A172 (cell line): ENCODE measurements at regions not wholly inside any gene's neighbourhood (a gene's known extent, or its start where the extent isn't known, plus 50 kb on each side); places are given as distances from the start of the nearest gene placed in this dataset.
A peak's percentile ranks its signal among the peaks of the same experiment; 100 is the strongest.

Experiments
- DNase-seq: peaks from one replicate; pipeline ENCODE4 v3.0.0-alpha.2; 2015; ENCODE audit warnings: low spot score

DNA sequence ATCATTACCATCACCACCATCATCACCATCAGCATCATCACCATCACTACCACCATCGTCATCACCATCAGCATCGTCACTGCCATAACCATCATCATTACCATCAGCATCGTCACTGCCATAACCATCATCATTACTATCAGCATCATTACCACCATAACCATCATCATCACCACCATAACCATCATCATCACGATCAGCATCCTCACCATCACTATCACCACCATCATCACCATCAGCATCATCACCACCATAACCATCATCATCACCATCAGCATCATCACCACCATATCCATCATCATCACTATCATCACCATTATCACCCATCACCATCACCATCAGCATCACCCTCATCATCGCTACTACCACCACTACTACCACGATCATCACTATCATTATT is 493.9 kb upstream of the TBX3 start:
- DNase-seq, result no peak

DNA sequence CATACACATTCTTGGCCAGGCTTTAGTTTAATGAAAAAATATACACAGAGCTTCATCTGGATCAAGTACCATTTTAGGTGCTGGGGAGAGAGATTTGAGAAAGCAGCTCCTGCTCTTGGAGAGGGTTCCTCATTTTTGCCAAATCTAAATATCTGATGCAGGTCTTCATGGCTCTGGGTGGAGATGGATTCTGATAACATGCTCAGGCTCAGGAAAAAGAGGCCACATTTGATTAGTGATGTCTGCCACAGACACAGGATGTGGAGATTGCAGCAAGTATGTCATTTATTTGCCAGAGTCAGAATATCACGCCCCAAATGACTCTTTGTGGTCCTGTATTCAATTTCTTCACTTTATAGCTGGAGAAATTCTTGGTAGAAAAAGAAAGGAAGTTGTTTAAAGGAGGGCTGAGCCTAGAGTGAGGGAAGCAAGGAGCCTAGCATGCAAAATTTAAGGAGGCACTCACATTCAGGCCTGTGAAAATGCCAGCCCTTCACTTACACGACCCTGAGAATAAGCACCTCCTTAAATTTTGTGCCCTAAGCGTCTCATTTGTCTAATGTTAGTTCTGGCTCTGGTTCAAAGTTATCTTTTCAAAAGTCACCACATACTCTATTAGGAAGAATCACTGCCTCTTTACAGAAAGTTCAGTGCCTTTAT is 492.9 kb upstream of the TBX3 start:
- DNase-seq, result no peak

DNA sequence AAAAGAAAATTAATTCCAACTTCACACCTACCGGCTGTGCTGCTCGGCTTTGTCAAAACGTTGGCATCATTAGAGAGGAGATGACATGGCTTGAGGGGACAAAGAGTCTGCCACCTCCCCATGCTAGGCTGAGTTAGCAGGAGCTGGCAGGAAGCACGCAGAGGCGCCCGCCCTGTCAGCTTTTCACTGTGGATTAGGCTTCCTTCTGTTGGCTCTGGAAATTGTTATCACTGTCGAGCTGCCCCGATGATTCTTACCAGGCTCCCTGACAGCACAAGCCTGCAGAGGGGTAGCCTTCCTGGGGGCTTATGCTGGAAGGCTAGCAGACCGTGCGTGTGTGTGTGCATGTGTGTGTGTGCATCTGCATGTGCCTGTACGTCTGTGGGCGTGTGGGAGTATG is 490.9 kb upstream of the TBX3 start:
- DNase-seq, result no peak

DNA sequence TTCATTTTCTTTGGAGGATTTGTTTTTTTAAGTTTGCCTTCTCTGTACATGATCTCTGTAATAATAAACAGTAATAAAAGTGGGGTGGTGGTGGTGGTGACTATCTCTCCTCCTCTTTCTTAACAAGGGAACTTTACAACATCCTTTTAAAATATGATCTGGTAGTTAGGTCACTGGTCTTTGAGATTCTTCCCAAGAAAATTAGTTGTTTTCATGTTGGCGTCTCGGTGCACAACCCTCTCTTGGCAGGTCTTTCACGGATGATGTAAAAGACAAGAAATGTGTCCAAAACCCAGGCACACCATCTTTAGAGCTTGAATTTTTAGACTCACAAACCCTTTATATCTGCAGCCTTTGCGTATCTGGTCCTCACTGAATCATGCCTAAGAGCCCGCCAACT is 488.5 kb upstream of the TBX3 start:
- no peak for DNase-seq

DNA sequence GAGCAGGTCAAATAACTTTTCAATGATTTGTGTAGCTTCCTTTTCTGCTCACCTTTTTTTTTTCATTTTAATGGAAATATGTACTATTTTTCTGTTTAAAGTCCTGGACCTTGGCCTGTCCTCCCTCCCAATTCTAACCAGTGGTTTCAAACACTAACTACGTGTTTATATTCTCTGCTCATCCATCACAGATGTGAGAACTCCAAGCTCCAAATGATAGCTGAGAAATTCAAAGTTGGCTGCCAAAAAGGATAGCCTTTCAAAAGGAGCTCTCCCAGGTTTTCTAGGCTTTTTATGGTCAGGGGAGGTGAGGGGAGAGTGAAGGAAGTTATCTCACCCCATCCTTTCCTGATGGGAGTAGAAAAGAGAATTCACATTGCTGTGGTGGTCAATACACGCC is 486.0 kb upstream of the TBX3 start:
- no peak for DNase-seq

DNA sequence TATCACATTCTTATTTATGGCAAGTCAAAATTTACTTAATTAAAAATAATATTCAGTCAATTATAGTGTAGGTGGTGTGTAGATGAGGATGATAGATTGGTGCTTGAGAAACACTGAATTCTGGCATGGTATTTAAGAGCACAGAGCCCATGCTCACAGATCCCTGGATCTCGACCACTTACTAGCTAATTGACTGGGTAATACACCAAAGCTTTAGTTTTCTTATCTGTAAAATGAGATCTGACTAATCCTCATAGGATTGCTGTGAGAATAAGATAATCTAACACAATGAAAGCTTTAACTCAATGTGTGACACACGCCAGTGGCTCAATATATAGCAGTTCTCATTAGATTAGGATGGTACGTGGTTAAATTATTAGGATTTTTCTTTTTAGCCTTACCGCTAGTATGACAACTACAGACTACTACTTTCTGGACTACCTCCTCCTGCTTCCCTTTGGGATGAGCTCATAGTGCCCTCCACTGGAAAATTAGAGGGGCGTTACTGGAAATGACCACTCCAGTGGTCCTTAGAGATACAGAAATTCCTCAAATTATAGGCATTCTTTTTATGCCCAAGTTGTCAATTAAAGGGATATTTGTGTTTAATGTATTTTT is 482.8 kb upstream of the TBX3 start:
- DNase-seq, result peak; percentile 8

DNA sequence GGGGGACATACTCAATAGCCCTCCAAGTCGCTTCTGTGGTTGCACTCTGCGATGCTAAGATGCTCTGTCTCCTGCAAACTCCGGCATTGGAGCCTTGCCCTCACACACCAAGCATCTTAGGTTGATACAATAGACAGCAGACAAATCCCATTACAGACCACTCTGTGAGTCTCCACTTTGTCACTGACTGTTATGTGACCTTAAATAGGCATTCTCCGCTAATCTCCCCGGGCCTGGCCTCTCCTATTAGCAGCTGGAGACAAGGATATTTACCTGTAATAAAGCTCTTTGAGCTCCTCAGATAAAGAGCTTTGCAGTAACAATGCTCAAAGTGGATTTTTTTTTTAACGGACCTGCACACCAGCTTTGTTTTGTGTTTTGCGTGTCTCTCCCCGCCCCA is 479.7 kb upstream of the TBX3 start:
- no peak for DNase-seq

DNA sequence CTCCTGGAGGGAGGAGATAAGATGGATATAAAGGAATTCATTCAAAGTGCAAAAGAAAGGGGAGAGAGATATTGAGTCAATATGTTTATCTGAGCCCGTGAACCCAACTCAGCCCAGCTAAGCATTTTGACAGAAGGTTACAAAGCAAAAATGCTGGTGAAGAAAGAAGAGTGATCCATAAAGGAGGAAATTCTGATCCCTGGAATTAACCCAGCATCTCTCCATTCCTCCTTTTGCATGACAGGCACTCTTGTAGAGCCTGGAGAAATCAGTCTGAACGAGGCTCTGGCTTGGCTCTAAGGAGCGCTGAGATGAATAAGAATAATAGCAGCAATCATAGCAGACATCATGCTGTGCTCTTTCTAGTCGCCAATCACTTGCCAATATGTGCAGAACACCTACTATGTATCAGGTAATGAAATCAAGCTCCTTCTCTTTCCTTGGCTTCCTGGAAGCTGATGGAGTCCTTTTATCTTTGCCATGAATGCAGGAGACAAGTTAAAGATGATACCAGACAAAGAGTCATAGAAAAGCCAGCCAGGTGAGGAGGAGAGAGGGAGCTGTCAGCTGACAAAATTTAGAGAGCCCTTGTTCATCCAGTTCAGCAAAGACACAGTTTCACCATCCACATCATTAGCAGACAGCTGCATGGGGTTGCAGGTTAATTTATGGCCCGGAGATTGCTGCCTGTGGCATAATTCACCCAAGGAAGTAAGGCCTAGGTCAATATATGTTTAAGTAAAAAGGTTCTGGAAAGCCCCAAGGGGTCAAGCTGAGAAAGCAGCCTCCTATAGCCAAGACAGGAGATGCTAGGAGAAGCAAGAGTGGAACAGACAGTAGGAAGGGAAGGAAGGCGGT is 476.5 kb upstream of the TBX3 start:
- DNase-seq, result no peak

DNA sequence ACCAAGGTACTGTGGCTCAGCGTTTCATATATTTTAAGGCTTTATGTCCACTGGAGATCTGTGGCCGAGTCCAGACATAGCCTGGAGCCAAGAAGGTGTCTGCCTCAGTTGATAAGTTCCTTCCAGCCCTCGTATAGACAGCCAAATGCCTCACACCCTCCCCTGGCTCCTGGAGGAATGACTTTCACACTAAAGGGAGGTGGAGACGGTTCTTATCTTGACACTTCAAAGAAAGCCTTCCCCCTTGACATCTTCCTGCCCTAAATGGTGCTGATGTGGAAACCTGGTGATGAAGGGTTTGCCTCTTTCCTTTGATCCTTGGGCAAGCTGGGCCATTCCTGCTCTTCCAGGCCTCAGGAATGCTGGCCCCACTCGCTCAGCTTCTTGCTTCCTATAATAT is 474.8 kb upstream of the TBX3 start:
- no peak for DNase-seq

DNA sequence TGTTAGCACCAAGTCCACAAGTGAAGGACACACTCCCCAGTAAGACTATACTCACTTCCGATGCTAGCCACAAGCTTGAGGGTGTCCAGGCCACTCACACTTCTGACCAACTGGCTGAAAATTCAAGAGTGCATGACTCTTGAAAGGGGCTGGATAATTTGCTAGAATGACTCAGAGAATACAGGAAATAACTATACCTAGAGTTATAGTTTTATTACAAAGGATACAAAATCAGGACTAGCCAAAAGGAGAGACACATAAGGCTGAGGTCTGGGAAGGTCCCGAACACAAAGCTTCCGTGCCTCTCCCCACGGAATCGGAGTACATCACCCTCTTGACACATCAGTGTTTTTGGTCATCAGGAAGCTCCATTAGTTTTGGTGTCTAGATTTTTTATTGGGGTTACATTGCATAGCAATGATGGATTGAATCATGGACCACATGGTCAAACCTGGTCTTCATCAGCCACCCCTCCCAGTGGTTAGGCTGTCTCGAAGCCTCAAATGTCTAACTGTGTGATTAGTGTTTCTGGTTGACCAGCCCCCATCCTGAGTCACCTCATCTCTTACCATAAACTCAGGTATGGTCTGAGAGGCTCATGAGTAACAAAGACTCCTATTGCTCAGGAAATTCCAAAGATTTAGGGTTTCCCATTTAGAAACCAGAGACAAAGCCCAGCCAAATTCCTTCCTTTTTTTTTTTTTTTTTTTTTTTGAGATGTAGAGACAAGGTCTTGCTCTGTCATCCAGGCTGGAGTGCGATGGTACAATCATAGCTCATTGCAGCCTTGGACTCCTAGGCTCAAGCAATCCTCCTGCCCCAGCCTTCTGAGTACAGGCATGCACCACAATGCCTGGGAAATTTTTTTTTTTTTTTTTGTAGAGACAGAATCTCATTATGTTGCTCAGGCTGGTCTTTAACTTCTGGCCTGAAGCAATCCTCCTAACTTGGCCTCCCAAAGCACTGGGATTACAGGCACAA is 472.0 kb upstream of the TBX3 start:
- DNase-seq, result peak; percentile 98

DNA sequence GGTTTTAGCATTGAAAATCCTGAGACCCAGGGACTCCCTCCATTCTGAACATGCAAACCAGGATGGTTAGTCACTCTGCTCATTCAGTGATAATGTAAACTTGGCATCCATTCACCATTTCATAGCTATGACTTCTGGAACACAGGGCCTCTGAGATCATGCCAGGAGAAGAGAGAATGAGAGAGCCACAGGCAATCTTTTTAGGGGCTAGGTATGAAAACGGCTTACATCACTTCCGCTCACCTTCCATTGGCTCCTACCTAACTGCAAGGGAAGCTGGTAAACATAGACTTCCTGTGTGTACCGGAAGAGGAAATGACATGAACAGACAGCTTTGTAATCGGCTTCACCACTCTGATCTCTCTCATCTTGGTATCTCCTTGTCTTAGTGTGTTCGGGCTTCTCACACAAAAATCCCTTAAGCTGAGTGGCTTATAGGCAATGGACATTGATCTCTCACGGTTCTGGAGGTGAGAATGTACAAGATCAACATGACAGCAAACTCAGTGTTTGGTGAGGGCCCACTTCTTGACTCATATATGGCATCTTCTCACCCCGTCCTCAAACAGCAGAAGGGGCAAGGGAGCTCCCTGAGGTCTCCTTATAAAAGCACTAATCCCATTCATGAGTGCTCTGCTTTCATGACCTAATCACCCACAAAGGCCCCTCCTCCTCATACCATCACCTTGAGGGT is 465.9 kb upstream of the TBX3 start:
- peak; percentile 31 for DNase-seq

DNA sequence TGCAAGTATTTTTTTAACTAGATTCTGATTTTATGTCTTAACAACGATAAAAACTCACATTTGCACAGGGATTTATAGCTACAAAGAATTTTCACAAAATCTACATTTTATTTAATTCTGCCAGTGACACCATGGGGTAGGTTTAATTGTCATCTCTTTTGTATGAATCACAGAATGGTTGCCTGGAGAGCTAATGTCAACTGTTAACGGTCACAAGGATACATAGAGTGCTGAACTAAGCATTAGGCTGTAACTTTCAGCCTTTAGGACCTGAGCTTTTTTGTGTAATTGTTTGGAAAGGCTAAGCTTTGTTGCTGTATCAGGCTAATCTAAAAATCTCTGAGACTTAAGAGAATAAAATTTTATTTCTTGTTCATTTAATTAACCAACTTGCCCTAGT is 465.3 kb upstream of the TBX3 start:
- DNase-seq, result no peak

DNA sequence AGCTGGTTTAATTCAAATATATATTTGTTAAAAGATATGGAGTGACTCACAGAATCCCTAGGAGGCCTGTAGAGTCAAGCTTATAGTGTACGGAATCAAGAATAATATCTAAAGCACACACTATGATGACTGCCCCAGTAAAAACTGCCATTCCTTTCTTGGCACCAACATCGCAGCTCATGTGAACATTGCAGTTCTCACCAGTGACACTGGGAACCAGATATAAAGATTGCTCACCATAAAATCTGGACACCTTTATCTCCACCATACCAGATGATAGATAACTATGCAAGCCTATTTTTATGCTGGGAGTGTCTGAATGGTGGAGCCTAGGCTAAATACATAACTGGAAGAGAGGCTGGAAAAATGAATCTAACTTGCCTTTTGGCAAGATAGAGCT is 463.9 kb upstream of the TBX3 start:
- no peak for DNase-seq

DNA sequence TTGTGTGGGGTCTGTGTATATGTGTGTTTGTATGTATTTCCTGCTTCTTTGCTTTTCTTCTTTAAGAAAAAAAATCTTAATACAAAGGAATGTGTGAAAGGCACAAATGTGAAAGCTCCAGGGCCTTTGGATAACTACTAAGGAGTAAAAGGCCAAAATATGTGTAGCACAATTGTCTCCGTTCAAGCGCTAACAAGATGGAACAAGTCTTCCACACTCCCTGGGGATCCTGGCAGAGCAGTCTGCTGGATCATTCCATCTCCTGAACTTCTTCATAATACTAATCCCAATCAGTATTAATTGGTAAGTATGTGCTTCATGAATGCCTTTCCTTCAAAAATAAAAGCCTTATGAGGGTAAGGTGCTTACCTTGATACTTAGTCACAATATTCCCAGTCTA is 462.5 kb upstream of the TBX3 start:
- no peak for DNase-seq

DNA sequence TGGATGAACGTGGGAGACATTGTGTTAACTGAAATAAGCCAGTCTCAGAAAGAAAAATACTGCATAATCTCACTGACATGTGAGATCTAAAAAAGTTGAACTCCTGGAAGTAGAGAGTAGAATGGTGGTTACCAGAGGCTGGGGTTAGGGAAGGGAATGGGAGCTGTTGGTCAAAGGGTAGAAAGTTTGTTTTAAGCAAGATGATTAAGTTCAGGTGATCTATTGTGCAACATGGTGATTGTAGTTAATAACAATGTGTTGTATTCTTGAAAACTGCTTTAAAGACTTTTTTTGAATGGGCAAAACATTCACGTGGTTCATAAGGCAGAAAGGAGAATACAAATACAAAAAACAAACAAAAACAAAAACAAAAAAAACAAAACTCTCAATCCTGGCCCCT is 460.4 kb upstream of the TBX3 start:
- no peak for DNase-seq

DNA sequence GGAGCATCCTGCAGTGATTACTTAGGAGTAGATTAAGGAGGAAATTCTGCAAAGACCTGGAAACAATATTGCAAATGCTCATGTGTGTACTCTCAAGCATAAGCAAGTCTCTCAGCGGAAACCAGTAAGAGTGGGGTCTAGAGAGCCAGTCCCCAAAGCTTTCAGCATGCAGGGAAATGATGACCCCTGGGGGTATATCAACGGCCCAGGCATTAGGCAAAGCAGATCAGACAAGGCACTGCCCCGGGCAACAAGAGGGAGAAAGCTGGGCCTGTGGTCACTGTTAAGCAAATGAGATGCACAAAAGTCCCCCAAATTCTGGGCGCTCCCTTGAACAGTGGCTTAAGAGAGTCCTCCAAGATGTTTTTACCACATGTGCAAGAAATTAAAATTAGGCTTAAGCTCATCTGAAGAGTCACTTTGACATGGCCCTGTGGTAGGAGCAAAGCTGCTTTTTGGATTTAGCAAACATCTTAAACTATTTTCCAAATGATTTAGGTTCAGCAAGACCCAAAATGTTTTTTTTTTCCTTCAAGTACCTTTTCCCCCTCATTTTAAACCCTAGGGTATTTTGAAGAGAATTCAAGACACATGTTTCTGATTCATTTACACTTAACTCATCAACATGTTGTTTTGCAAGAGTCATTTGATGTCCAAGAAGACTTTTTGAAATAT is 457.1 kb upstream of the TBX3 start:
- no peak for DNase-seq

DNA sequence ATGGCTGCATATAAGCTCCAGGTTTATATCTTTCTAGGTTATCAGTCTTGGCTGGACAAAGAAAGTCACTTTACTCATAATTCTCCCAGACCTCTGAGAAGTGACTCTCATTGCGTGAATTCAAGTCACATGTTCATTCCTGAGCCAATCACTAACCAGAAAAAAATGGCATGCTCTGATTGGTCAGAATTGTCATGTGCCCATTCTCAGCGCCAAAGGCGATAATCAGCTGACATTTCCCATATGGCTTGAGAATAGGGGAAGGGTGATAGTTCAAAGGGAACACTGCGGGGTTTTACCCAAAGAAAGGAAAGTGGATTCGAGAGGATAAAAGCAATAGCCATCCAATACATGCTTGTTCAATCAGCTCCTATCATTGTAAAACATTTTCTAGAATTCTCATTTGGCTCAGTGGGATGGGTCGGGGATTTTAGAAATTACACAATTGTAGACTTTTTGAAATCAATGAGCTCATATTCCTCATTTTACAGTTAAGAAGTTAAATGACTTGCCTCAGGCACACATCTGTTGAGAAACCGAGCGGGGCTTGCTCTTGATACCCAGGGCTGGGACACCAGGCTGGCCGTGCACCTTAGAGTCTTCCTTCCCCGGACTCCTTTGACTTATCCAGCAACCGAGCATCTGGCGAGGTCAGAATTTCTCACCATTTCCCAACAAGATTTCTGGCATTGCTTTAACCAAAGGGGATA is 454.0 kb upstream of the TBX3 start:
- no peak for DNase-seq

DNA sequence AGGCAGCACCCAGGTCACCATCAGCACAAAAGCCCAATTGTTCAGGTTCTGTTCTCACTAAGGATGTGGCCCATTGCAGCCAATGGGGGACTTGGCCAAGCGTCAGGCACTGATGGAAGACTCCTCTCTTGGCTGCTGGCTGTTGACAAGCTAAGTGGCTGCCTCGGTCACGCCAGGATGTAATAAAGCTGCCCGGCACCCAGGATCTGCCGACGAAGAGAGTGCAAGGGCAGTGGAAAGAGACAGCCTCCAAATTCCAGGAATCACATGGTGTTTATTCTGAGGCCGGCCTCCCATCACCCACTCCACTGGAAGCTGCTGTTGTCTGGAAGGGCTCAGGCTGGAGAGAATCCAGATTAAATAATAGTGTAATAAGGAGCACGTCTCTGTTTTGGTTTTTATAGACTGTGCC is 451.8 kb upstream of the TBX3 start:
- DNase-seq, result peak; percentile 66

DNA sequence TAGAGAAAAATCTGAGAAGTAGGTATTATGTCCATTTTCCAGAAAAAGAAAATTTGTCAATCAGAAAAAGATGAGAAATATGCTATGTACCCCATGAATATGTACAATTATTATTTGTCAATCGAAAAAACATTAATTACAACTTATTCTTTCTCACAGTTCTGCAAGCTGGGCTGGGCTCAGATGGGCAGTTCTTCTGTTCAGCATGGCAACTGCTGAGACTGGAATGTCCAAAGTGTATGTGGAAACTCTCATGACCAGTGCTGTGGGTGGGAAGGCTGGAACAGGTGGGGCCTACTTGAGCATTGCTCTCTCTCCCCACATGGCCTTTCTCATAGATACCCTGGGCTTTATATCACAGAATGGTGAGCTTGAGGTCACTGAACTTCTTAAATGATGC is 450.3 kb upstream of the TBX3 start:
- DNase-seq, result no peak

DNA sequence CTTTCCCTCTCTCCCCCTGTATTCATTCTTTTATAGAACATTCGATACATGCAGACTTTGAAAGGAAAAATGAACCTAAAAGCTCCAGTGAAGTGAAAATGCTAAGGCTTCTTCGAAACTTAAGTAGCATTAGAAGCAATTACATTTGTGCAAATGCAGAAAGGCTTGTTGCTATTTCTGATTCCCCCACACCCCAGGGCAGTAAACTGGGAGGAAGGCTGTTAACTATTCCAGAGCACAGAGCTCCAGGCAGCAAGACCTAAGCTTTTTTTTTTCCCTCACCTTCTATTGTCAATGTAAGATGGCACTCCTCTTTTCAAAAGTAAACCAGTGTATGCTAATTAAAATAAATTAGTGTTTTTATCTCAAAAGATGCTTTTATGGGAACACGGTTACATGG is 448.9 kb upstream of the TBX3 start:
- DNase-seq, result no peak
